GM23338 (cell line): ENCODE measurements at regions not wholly inside any gene's neighbourhood (a gene's known extent, or its start where the extent isn't known, plus 50 kb on each side); places are given as distances from the start of the nearest gene placed in this dataset.

Experiments used
- ATAC-seq: fragments of 200-7000 bp; cut with Tn5 transposase; 3 replicates; pipeline ENCODE4 v1.9.1; 2020
- DNase-seq: peaks from one replicate; pipeline ENCODE4 v3.0.0-alpha.2; 2015; ENCODE audit warnings: low spot score
- H2AFZ ChIP-seq: fragments of 200-600 bp; sonication (generic); 2 replicates; pipeline ENCODE4 v1.8.0; 2016; ENCODE audit warnings: antibody characterized with exemption, mild to moderate bottlenecking, moderate library complexity
- H3F3A ChIP-seq: fragments of 200-600 bp; sonication (generic); replicated peaks from 2 replicates; pipeline ENCODE4 v1.8.0; 2017; ENCODE audit warnings: antibody characterized with exemption, mixed run types, low read depth
- H3K27ac ChIP-seq: fragments of 200-600 bp; sonication (generic); 2 replicates; pipeline ENCODE4 v1.6.1; 2016; ENCODE audit warnings: low read depth
- H3K27me3 ChIP-seq: fragments of 200-600 bp; sonication (generic); 2 replicates; pipeline ENCODE4 v1.8.0; 2016; ENCODE audit warnings: mild to moderate bottlenecking, mixed run types, moderate library complexity; ENCODE audit not compliant: insufficient read depth
- H3K36me3 ChIP-seq: fragments of 200-600 bp; sonication (generic); 2 replicates; pipeline ENCODE4 v1.8.0; 2016; ENCODE audit warnings: mild to moderate bottlenecking; ENCODE audit not compliant: insufficient read depth
- H3K4me1 ChIP-seq: fragments of 200-600 bp; sonication (generic); 2 replicates; pipeline ENCODE4 v1.8.0; 2016; ENCODE audit warnings: mild to moderate bottlenecking, moderate library complexity; ENCODE audit not compliant: insufficient read depth
- H3K4me2 ChIP-seq: fragments of 200-600 bp; sonication (generic); 2 replicates; pipeline ENCODE4 v1.7.1; 2017; ENCODE audit warnings: mixed run types
- H3K4me3 ChIP-seq: fragments of 200-600 bp; sonication (generic); 2 replicates; pipeline ENCODE4 v1.6.1; 2016; ENCODE audit warnings: mixed run types
- H3K79me2 ChIP-seq: fragments of 200-600 bp; sonication (generic); replicated peaks from 2 replicates; pipeline ENCODE4 v1.8.0; 2017; ENCODE audit warnings: mild to moderate bottlenecking; ENCODE audit not compliant: insufficient read depth
- H3K9me2 ChIP-seq: fragments of 200-600 bp; sonication (generic); 2 replicates; pipeline ENCODE4 v1.8.0; 2017; ENCODE audit not compliant: insufficient read depth
- H4K20me1 ChIP-seq: fragments of 200-600 bp; sonication (generic); replicated peaks from 2 replicates; pipeline ENCODE4 v1.8.0; 2017; ENCODE audit warnings: mild to moderate bottlenecking; ENCODE audit not compliant: insufficient read depth
- H3K27ac Mint-ChIP-seq: 2 replicates; pipeline ENCODE4 v1.8.0; 2020; ENCODE audit warnings: inconsistent platforms, mild to moderate bottlenecking, moderate library complexity, mixed read lengths
- H3K27me3 Mint-ChIP-seq: 3 replicates; pipeline ENCODE4 v1.8.0; 2022; ENCODE audit warnings: low read depth, mild to moderate bottlenecking, moderate library complexity, mixed read lengths, inconsistent platforms; ENCODE audit not compliant: insufficient read depth, poor library complexity
- H3K36me3 Mint-ChIP-seq: 3 replicates; pipeline ENCODE4 v1.8.0; 2021; ENCODE audit warnings: low read depth, mild to moderate bottlenecking, inconsistent platforms, moderate library complexity, mixed read lengths
- H3K4me1 Mint-ChIP-seq: 3 replicates; pipeline ENCODE4 v1.8.0; 2020; ENCODE audit warnings: mild to moderate bottlenecking, inconsistent platforms, mixed read lengths
- H3K4me3 Mint-ChIP-seq: 3 replicates; pipeline ENCODE4 v1.8.0; 2021; ENCODE audit warnings: moderate library complexity, mild to moderate bottlenecking, inconsistent platforms, mixed read lengths
- H3K9me3 Mint-ChIP-seq: 3 replicates; pipeline ENCODE4 v1.8.0; 2020; ENCODE audit warnings: moderate library complexity, mild to moderate bottlenecking, inconsistent platforms, mixed read lengths
- CREB1 ChIP-seq: fragments of 250-450 bp; sonication (Bioruptor Pico); IDR thresholded peaks from 2 replicates; pipeline ENCODE4 v1.5.0; 2020; ENCODE audit warnings: low read depth, mild to moderate bottlenecking, moderate library complexity
- CTCF ChIP-seq, 2 experiments: fragments of 200-600 bp in 1 of 2; sonication (generic) in 1 of 2; conservative IDR thresholded peaks; 2 replicates each; pipeline versions ENCODE4 v1.5.1 to v1.6.1; 2016 to 2017; ENCODE audit warnings: antibody characterized with exemption in 2 of 2, low read depth in 2 of 2, mild to moderate bottlenecking in 2 of 2, moderate library complexity in 1 of 2
- EZH2 ChIP-seq: fragments of 200-600 bp; sonication (generic); IDR thresholded peaks from one replicate; pipeline ENCODE4 v1.8.0; 2017; ENCODE audit warnings: antibody characterized with exemption, mild to moderate bottlenecking, low read depth; ENCODE audit not compliant: unreplicated experiment
- JUNB ChIP-seq: IDR thresholded peaks from one replicate; pipeline ENCODE4 v1.6.1; 2016; ENCODE audit warnings: antibody characterized with exemption; ENCODE audit not compliant: unreplicated experiment
- NANOG ChIP-seq: IDR thresholded peaks from 2 replicates; pipeline ENCODE4 v1.6.1; 2016; ENCODE audit warnings: antibody characterized with exemption, borderline replicate concordance
- ZNF114 ChIP-seq: fragments of 250-450 bp; sonication (Bioruptor Pico); IDR thresholded peaks from 2 replicates; pipeline ENCODE4 v1.5.0; 2020; ENCODE audit warnings: mild to moderate bottlenecking, moderate library complexity
- TF ChIP-seq, protein P1 (sequence below): IDR thresholded peaks from one replicate; pipeline ENCODE4 v1.6.1; 2018; ENCODE audit warnings: antibody characterized with exemption; ENCODE audit not compliant: unreplicated experiment
- TF ChIP-seq, protein P2 (sequence below): fragments of 250-450 bp; sonication (Bioruptor Pico); IDR thresholded peaks from 2 replicates; pipeline ENCODE4 v1.5.0; 2020; ENCODE audit warnings: mild to moderate bottlenecking, moderate library complexity

DNA sequence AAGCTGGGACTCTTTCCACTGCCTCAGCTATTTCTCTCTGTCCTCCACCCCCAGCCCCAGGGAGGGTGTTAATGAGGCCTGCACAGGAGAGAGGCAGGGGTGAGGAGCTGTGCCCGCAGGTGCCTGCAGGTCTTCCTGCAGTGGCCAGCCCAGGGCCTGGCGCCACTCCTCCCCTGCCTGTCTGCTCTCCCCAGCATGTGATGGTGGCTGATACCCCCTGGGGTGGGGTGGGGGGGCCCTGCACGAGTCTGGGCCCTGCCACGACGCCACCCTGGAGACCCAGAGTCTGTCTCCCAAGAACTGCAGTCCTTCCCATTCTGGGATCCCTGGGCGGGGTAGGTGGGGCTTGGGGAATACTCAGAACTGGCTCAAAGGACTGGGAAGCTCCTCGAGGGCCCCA, 166.4 kb upstream of the SMIM23 start:
- 0 out of 2 replicates have a peak, but pooled peaks cover 3% of the 10 kb centered on the region for H3F3A ChIP-seq
- Mint-ChIP-seq H3K4me3 (no peak overlapping the region), H3K36me3 (no peaks in the 10 kb centered on the region; the same call in 2 of the 3 replicates), H3K4me1 (peaks cover 29% of the 10 kb centered on the region), H3K27ac (no peak overlapping the region), H3K9me3 (peaks cover 3% of the 10 kb centered on the region; the same call in 1 of the 3 replicates), H3K27me3 (peaks cover 70% of the 10 kb centered on the region)
- H2AFZ ChIP-seq = no peak overlapping the region
- H3K4me2 ChIP-seq = no peak overlapping the region
- H3K27ac ChIP-seq = no peak overlapping the region
- H3K36me3 ChIP-seq = no peaks in the 10 kb centered on the region
- DNase-seq = no peak
- no peaks in the 10 kb centered on the region for H3K79me2 ChIP-seq
- TF ChIP-seq EZH2 (no peak), CTCF (conservative IDR thresholded peaks at IDR 0.05; ENCODE audit: low read depth in 2 of 2) (no peak), CREB1 (CRISPR knock-in tag) (no peak), NANOG (no peak), ZNF114 (no peak), JUNB (no peak)
- TF ChIP-seq, protein P1, sequence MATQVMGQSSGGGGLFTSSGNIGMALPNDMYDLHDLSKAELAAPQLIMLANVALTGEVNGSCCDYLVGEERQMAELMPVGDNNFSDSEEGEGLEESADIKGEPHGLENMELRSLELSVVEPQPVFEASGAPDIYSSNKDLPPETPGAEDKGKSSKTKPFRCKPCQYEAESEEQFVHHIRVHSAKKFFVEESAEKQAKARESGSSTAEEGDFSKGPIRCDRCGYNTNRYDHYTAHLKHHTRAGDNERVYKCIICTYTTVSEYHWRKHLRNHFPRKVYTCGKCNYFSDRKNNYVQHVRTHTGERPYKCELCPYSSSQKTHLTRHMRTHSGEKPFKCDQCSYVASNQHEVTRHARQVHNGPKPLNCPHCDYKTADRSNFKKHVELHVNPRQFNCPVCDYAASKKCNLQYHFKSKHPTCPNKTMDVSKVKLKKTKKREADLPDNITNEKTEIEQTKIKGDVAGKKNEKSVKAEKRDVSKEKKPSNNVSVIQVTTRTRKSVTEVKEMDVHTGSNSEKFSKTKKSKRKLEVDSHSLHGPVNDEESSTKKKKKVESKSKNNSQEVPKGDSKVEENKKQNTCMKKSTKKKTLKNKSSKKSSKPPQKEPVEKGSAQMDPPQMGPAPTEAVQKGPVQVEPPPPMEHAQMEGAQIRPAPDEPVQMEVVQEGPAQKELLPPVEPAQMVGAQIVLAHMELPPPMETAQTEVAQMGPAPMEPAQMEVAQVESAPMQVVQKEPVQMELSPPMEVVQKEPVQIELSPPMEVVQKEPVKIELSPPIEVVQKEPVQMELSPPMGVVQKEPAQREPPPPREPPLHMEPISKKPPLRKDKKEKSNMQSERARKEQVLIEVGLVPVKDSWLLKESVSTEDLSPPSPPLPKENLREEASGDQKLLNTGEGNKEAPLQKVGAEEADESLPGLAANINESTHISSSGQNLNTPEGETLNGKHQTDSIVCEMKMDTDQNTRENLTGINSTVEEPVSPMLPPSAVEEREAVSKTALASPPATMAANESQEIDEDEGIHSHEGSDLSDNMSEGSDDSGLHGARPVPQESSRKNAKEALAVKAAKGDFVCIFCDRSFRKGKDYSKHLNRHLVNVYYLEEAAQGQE = no peak
- TF ChIP-seq, protein P2, sequence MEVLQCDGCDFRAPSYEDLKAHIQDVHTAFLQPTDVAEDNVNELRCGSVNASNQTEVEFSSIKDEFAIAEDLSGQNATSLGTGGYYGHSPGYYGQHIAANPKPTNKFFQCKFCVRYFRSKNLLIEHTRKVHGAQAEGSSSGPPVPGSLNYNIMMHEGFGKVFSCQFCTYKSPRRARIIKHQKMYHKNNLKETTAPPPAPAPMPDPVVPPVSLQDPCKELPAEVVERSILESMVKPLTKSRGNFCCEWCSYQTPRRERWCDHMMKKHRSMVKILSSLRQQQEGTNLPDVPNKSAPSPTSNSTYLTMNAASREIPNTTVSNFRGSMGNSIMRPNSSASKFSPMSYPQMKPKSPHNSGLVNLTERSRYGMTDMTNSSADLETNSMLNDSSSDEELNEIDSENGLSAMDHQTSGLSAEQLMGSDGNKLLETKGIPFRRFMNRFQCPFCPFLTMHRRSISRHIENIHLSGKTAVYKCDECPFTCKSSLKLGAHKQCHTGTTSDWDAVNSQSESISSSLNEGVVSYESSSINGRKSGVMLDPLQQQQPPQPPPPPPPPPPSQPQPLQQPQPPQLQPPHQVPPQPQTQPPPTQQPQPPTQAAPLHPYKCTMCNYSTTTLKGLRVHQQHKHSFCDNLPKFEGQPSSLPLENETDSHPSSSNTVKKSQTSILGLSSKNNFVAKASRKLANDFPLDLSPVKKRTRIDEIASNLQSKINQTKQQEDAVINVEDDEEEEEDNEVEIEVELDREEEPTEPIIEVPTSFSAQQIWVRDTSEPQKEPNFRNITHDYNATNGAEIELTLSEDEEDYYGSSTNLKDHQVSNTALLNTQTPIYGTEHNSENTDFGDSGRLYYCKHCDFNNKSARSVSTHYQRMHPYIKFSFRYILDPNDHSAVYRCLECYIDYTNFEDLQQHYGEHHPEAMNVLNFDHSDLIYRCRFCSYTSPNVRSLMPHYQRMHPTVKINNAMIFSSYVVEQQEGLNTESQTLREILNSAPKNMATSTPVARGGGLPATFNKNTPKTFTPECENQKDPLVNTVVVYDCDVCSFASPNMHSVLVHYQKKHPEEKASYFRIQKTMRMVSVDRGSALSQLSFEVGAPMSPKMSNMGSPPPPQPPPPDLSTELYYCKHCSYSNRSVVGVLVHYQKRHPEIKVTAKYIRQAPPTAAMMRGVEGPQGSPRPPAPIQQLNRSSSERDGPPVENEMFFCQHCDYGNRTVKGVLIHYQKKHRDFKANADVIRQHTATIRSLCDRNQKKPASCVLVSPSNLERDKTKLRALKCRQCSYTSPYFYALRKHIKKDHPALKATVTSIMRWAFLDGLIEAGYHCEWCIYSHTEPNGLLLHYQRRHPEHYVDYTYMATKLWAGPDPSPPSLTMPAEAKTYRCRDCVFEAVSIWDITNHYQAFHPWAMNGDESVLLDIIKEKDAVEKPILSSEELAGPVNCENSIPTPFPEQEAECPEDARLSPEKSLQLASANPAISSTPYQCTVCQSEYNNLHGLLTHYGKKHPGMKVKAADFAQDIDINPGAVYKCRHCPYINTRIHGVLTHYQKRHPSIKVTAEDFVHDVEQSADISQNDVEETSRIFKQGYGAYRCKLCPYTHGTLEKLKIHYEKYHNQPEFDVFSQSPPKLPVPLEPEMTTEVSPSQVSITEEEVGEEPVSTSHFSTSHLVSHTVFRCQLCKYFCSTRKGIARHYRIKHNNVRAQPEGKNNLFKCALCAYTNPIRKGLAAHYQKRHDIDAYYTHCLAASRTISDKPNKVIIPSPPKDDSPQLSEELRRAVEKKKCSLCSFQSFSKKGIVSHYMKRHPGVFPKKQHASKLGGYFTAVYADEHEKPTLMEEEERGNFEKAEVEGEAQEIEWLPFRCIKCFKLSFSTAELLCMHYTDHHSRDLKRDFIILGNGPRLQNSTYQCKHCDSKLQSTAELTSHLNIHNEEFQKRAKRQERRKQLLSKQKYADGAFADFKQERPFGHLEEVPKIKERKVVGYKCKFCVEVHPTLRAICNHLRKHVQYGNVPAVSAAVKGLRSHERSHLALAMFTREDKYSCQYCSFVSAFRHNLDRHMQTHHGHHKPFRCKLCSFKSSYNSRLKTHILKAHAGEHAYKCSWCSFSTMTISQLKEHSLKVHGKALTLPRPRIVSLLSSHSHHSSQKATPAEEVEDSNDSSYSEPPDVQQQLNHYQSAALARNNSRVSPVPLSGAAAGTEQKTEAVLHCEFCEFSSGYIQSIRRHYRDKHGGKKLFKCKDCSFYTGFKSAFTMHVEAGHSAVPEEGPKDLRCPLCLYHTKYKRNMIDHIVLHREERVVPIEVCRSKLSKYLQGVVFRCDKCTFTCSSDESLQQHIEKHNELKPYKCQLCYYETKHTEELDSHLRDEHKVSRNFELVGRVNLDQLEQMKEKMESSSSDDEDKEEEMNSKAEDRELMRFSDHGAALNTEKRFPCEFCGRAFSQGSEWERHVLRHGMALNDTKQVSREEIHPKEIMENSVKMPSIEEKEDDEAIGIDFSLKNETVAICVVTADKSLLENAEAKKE (CRISPR knock-in tag) = no peak
- no peaks in the 10 kb centered on the region; the same call in 1 of the 2 replicates for H3K9me2 ChIP-seq
- ATAC-seq = no peak
- H3K4me3 ChIP-seq = no peak overlapping the region
- H3K4me1 ChIP-seq = peaks cover 25% of the 10 kb centered on the region
- H3K27me3 ChIP-seq = peaks cover 46% of the 10 kb centered on the region
- no peaks in the 10 kb centered on the region for H4K20me1 ChIP-seq
